Osteocyte (in vitro differentiated cells): ENCODE measurements at regions not wholly inside any gene's neighbourhood (a gene's known extent, or its start where the extent isn't known, plus 50 kb on each side); places are given as distances from the start of the nearest gene placed in this dataset.

Source experiments
- DNase-seq: peaks from one replicate; pipeline ENCODE4 v3.0.0; 2021; ENCODE audit warnings: mixed read lengths; ENCODE audit not compliant: unreplicated experiment; ENCODE audit errors: extremely low spot score
- H3K27ac Mint-ChIP-seq: one replicate; pipeline ENCODE4 v1.8.0; 2021; ENCODE audit warnings: mild to moderate bottlenecking, mixed read lengths; ENCODE audit not compliant: unreplicated experiment
- H3K27me3 Mint-ChIP-seq: one replicate; pipeline ENCODE4 v1.8.0; 2021; ENCODE audit warnings: mixed read lengths; ENCODE audit not compliant: unreplicated experiment
- H3K36me3 Mint-ChIP-seq: one replicate; pipeline ENCODE4 v1.8.0; 2021; ENCODE audit warnings: mixed read lengths; ENCODE audit not compliant: unreplicated experiment
- H3K4me1 Mint-ChIP-seq: one replicate; pipeline ENCODE4 v1.8.0; 2021; ENCODE audit warnings: mixed read lengths; ENCODE audit not compliant: unreplicated experiment
- H3K4me3 Mint-ChIP-seq: one replicate; pipeline ENCODE4 v1.8.0; 2021; ENCODE audit warnings: mild to moderate bottlenecking, moderate library complexity, mixed read lengths; ENCODE audit not compliant: unreplicated experiment
- H3K9me3 Mint-ChIP-seq: one replicate; pipeline ENCODE4 v1.8.0; 2021; ENCODE audit warnings: mixed read lengths; ENCODE audit not compliant: unreplicated experiment
- TF ChIP-seq, protein P1 (sequence below): fragments of 200-600 bp; sonication (generic); IDR thresholded peaks from 2 replicates; pipeline ENCODE4 v1.5.0; 2021; ENCODE audit warnings: antibody characterized with exemption, mild to moderate bottlenecking, moderate library complexity

GRCh38 chr13:48910686-48911085 is 65.0 kb upstream of the FNDC3A start:
- peaks cover 24% of the 10 kb centered on the region for H3K27me3 Mint-ChIP-seq
- peaks cover 4% of the 10 kb centered on the region for H3K9me3 Mint-ChIP-seq
- no peaks in the 10 kb centered on the region for H3K36me3 Mint-ChIP-seq
- H3K27ac Mint-ChIP-seq: no peak overlapping the region
- TF ChIP-seq, protein P1, sequence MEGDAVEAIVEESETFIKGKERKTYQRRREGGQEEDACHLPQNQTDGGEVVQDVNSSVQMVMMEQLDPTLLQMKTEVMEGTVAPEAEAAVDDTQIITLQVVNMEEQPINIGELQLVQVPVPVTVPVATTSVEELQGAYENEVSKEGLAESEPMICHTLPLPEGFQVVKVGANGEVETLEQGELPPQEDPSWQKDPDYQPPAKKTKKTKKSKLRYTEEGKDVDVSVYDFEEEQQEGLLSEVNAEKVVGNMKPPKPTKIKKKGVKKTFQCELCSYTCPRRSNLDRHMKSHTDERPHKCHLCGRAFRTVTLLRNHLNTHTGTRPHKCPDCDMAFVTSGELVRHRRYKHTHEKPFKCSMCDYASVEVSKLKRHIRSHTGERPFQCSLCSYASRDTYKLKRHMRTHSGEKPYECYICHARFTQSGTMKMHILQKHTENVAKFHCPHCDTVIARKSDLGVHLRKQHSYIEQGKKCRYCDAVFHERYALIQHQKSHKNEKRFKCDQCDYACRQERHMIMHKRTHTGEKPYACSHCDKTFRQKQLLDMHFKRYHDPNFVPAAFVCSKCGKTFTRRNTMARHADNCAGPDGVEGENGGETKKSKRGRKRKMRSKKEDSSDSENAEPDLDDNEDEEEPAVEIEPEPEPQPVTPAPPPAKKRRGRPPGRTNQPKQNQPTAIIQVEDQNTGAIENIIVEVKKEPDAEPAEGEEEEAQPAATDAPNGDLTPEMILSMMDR: no peak
- H3K4me3 Mint-ChIP-seq: no peak overlapping the region
- DNase-seq: no peak
- H3K4me1 Mint-ChIP-seq: no peaks in the 10 kb centered on the region

DNA sequence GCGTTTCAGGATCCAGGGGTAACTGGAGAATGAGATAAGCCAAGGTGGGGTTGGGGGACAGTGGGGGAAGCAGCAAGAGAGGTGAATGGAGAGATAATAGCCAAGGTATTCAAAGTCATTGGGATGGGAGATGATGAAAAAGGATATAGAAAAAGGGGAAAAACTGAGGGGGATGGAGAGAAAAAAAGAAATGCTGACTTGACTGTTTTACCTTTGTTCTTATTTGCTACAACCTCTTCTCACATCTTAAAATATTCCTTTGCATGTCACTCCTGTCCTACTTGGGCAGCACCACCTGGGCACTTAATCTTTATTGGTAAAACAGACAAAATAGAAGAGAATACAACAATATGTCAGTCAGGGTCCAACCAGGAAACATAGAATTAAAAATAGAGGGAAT is 56.0 kb upstream of the FNDC3A start:
- TF ChIP-seq, protein P1: no peak
- no peaks in the 10 kb centered on the region for H3K36me3 Mint-ChIP-seq
- no peak overlapping the region for H3K4me3 Mint-ChIP-seq
- peaks cover 35% of the 10 kb centered on the region for H3K27me3 Mint-ChIP-seq
- DNase-seq: no peak
- H3K9me3 Mint-ChIP-seq: peaks cover 4% of the 10 kb centered on the region
- no peak overlapping the region for H3K27ac Mint-ChIP-seq
- no peaks in the 10 kb centered on the region for H3K4me1 Mint-ChIP-seq

GRCh38 chr13:48920730-48921129 is 55.0 kb upstream of the FNDC3A start:
- peaks cover 35% of the 10 kb centered on the region for H3K27me3 Mint-ChIP-seq
- no peak overlapping the region for H3K27ac Mint-ChIP-seq
- H3K9me3 Mint-ChIP-seq: peaks cover 4% of the 10 kb centered on the region
- TF ChIP-seq, protein P1: no peak
- no peak overlapping the region for H3K4me3 Mint-ChIP-seq
- no peaks in the 10 kb centered on the region for H3K36me3 Mint-ChIP-seq
- no peak for DNase-seq
- H3K4me1 Mint-ChIP-seq: no peaks in the 10 kb centered on the region

DNA sequence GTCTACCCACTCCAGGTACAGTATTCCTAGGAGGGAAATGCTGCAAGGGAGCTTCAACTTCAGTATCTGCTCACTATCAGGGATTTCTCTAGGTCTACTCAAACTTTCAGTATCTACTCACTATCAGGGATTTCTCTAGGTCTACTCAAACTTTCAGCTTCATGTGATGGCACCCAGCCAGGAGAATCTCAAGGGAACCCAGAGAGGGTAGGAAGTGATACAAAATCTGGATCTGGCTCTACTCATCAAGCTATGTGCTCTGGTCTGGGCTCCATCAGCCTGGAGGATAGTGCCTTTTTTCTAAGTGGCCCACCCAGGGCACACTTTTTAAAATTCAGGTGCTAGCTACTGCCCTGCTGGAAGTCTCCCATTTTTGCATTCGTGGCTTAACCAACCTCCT is 52.3 kb upstream of the FNDC3A start:
- H3K27ac Mint-ChIP-seq: no peak overlapping the region
- no peak for DNase-seq
- peaks cover 29% of the 10 kb centered on the region for H3K27me3 Mint-ChIP-seq
- TF ChIP-seq, protein P1: no peak
- H3K9me3 Mint-ChIP-seq: peaks cover 4% of the 10 kb centered on the region
- H3K36me3 Mint-ChIP-seq: no peaks in the 10 kb centered on the region
- no peaks in the 10 kb centered on the region for H3K4me1 Mint-ChIP-seq
- no peak overlapping the region for H3K4me3 Mint-ChIP-seq

DNA sequence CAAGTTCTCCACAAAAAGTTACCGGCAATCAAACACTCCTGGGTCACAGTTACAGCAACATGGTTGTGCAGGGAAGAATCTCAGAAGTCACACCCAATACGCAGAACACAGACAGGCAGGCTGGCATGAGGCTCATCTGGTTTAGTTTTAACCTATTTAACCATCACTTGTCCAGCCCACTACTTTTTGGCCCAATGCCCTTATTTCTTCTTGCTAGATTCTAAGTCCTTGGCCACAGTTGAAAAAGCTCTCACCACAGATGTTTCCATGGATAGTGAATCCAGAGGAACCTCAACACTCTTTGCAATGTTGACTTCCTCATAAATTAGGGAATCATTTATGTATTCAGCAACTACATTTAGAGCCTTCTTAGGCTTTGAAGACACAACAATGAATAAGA is 50.7 kb upstream of the FNDC3A start:
- Mint-ChIP-seq H3K36me3 (no peaks in the 10 kb centered on the region), H3K4me3 (no peak overlapping the region), H3K4me1 (no peaks in the 10 kb centered on the region), H3K27me3 (peaks cover 20% of the 10 kb centered on the region), H3K27ac (no peak overlapping the region), H3K9me3 (peaks cover 4% of the 10 kb centered on the region)
- DNase-seq: no peak
- TF ChIP-seq, protein P1: no peak
